ENCODE measurements at regions not wholly inside any gene's neighbourhood (a gene's known extent, or its start where the extent isn't known, plus 50 kb on each side); places are given as distances from the start of the nearest gene placed in this dataset.

- TF ChIP-seq POLR2AphosphoS5 (IDR thresholded peaks at IDR 0.05; ENCODE audit: control insufficient read depth, insufficient read depth, low read depth, low read length) (no peak), MYNN (IDR thresholded peaks at IDR 0.05) (no peak), MYNN (CRISPR knock-in tag; IDR thresholded peaks at IDR 0.05) (no peak), MEF2D (tag; conservative IDR thresholded peaks at IDR 0.05; ENCODE audit: low read depth) (no peak)
Observed at GRCh38 chr11:113615773-113616172, 90.3 kb downstream of the TMPRSS5 start.

Data from K562 (cell line).